ENCODE measurements at regions not wholly inside any gene's neighbourhood (a gene's known extent, or its start where the extent isn't known, plus 50 kb on each side); places are given as distances from the start of the nearest gene placed in this dataset.

- Mint-ChIP-seq H3K27ac (no peak overlapping the region), H3K36me3 (no peaks in the 10 kb centered on the region), H3K27me3 (ENCODE audit: low read depth in 2 of 2) (no peaks in the 10 kb centered on the region), H3K9me3 (peaks cover 9 to 18% of the 10 kb centered on the region in 2 donors), H3K4me3 (no peak overlapping the region), H3K4me1 (no peaks in the 10 kb centered on the region)
- 66% methylated on average over 2 of the region's 2 CpGs for WGBS (ENCODE audit: insufficient coverage)
- Histone ChIP-seq H3K4me3 (ENCODE audit: low read length) (no peak overlapping the region), H3K36me3 (ENCODE audit: control insufficient read depth, insufficient read depth, low read length) (no peaks in the 10 kb centered on the region), H3K4me1 (ENCODE audit: control insufficient read depth, insufficient read depth, low read length) (no peaks in the 10 kb centered on the region), H3K9me3 (ENCODE audit: control insufficient read depth, insufficient read depth, low read length) (peaks cover 7% of the 10 kb centered on the region), H3K27me3 (ENCODE audit: control insufficient read depth, insufficient read depth, low read length) (no peaks in the 10 kb centered on the region), H3K27ac (ENCODE audit: low read length) (no peak overlapping the region)
- DNase-seq (no peak), ATAC-seq (no peak)
- TF ChIP-seq CTCF (IDR thresholded peaks at IDR 0.05): no peak
- intact Hi-C loops (cut with micrococcal nuclease): no loop called here
Observed at GRCh38 chr5:165185716-165186115, 1680.3 kb downstream of the MAT2B start.

GRCh38 chr5:165187815-165188214, 1682.4 kb downstream of the MAT2B start:
- DNase-seq (no peak), ATAC-seq (no peak)
- Mint-ChIP-seq H3K36me3 (no peaks in the 10 kb centered on the region), H3K27ac (no peak overlapping the region), H3K4me3 (no peak overlapping the region), H3K4me1 (no peaks in the 10 kb centered on the region), H3K9me3 (peaks cover 8 to 14% of the 10 kb centered on the region in 2 donors), H3K27me3 (ENCODE audit: low read depth in 2 of 2) (no peaks in the 10 kb centered on the region)
- Histone ChIP-seq H3K27me3 (ENCODE audit: control insufficient read depth, insufficient read depth, low read length) (no peaks in the 10 kb centered on the region), H3K9me3 (ENCODE audit: control insufficient read depth, insufficient read depth, low read length) (peaks cover 7% of the 10 kb centered on the region), H3K36me3 (ENCODE audit: control insufficient read depth, insufficient read depth, low read length) (no peaks in the 10 kb centered on the region), H3K4me3 (ENCODE audit: low read length) (no peak overlapping the region), H3K4me1 (ENCODE audit: control insufficient read depth, insufficient read depth, low read length) (no peaks in the 10 kb centered on the region), H3K27ac (ENCODE audit: low read length) (no peak overlapping the region)
- intact Hi-C loops (cut with micrococcal nuclease): no loop called here
- TF ChIP-seq CTCF (IDR thresholded peaks at IDR 0.05): no peak

- ATAC-seq (peak in 1 of 3 donors; percentile 39), DNase-seq (no peak)
- Histone ChIP-seq H3K27me3 (ENCODE audit: control insufficient read depth, insufficient read depth, low read length) (no peaks in the 10 kb centered on the region), H3K4me3 (ENCODE audit: low read length) (no peak overlapping the region), H3K27ac (ENCODE audit: low read length) (no peak overlapping the region), H3K4me1 (ENCODE audit: control insufficient read depth, insufficient read depth, low read length) (no peaks in the 10 kb centered on the region), H3K36me3 (ENCODE audit: control insufficient read depth, insufficient read depth, low read length) (no peaks in the 10 kb centered on the region), H3K9me3 (ENCODE audit: control insufficient read depth, insufficient read depth, low read length) (peaks cover 5% of the 10 kb centered on the region)
- H3K4me1 Mint-ChIP-seq: no peaks in the 10 kb centered on the region
- TF ChIP-seq CTCF (IDR thresholded peaks at IDR 0.05): no peak
- no peaks in the 10 kb centered on the region for H3K27me3 Mint-ChIP-seq (ENCODE audit: low read depth in 2 of 2)
- WGBS (ENCODE audit: insufficient coverage): 0% methylated on average over 1 of the region's 1 CpG
- no peaks in the 10 kb centered on the region for H3K36me3 Mint-ChIP-seq
- intact Hi-C loops (cut with micrococcal nuclease): no loop called here
- H3K27ac Mint-ChIP-seq: no peak overlapping the region
- H3K4me3 Mint-ChIP-seq: no peak overlapping the region
- peaks cover 8 to 11% of the 10 kb centered on the region in 2 donors for H3K9me3 Mint-ChIP-seq
Observed at GRCh38 chr5:165188556-165189175, 1683.2 kb downstream of the MAT2B start.

- Histone ChIP-seq H3K9me3 (ENCODE audit: control insufficient read depth, insufficient read depth, low read length) (no peaks in the 10 kb centered on the region), H3K27ac (ENCODE audit: low read length) (no peak overlapping the region), H3K36me3 (ENCODE audit: control insufficient read depth, insufficient read depth, low read length) (no peaks in the 10 kb centered on the region), H3K27me3 (ENCODE audit: control insufficient read depth, insufficient read depth, low read length) (no peaks in the 10 kb centered on the region), H3K4me3 (ENCODE audit: low read length) (no peak overlapping the region), H3K4me1 (ENCODE audit: control insufficient read depth, insufficient read depth, low read length) (no peaks in the 10 kb centered on the region)
- no peaks in the 10 kb centered on the region for H3K4me1 Mint-ChIP-seq
- WGBS (ENCODE audit: insufficient coverage): 85% methylated on average over 2 of the region's 3 CpGs
- no peaks in the 10 kb centered on the region for H3K36me3 Mint-ChIP-seq
- H3K4me3 Mint-ChIP-seq: no peak overlapping the region
- no peaks in the 10 kb centered on the region for H3K27me3 Mint-ChIP-seq (ENCODE audit: low read depth in 2 of 2)
- ATAC-seq (no peak), DNase-seq (no peak)
- TF ChIP-seq CTCF (IDR thresholded peaks at IDR 0.05): no peak
- H3K9me3 Mint-ChIP-seq: peaks cover 5 to 8% of the 10 kb centered on the region in 2 donors
- intact Hi-C loops (cut with micrococcal nuclease): no loop called here
- no peak overlapping the region for H3K27ac Mint-ChIP-seq
Observed at GRCh38 chr5:165196961-165197360, 1691.5 kb downstream of the MAT2B start.

Data from natural killer cell (primary cell).